H1 (cell line): ENCODE measurements at regions not wholly inside any gene's neighbourhood (a gene's known extent, or its start where the extent isn't known, plus 50 kb on each side); places are given as distances from the start of the nearest gene placed in this dataset.
A peak's percentile ranks its signal among the peaks of the same experiment; 100 is the strongest.

Source experiments
- RAD21 ChIP-seq, 2 experiments: IDR thresholded peaks in 1 of 2; conservative IDR thresholded peaks in 1 of 2; 2 replicates each; pipeline ENCODE4 v1.6.1; 2011; ENCODE audit warnings: low read depth in 2 of 2, low read length in 2 of 2, improper control_type of control experiment in 1 of 2, inconsistent platforms in 1 of 2, mild to moderate bottlenecking in 1 of 2, moderate library complexity in 1 of 2

DNA sequence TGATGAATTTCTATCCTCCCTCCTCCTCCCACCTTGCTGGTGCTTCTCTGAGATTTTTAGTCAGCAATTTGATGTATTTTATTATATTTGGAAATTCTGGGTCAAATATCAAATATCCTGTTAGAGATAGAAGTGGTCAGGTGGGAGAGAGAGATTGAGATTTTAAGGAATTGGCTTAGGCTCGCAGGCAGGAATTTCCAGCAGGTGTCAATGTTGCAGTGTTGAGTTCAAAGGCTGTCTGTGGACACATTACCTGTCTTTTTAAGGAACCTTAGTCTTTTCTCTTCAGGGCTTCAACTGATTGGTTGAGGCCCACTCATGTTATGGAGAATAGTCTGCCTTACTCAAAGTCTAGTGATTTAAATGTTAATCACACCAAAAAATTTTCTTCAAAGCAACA, 457.3 kb downstream of the FLRT2 start (continued):
- peak; percentile 27 to 43; a peak in 2 of 4 replicates for TF ChIP-seq RAD21 (IDR thresholded peaks at IDR 0.05 in 1 of 2, conservative IDR thresholded peaks at IDR 0.05 in 1 of 2; ENCODE audit: low read depth in 2 of 2, low read length in 2 of 2)
